NT2/D1 (cell line): ENCODE measurements at regions not wholly inside any gene's neighbourhood (a gene's known extent, or its start where the extent isn't known, plus 50 kb on each side); places are given as distances from the start of the nearest gene placed in this dataset.
"Not testable (repeated sequence)": the region's sequence is repeated elsewhere in the genome, so short reads cannot be mapped to it uniquely, and the experiment has no call there.

ENCODE experiments used
- SUZ12 ChIP-seq: IDR thresholded peaks from 2 replicates; pipeline ENCODE4 v1.6.1; 2011; ENCODE audit not compliant: insufficient read length, insufficient read depth; ENCODE audit errors: extremely low read depth
- YY1 ChIP-seq: IDR thresholded peaks from 2 replicates; pipeline ENCODE4 v1.6.1; 2011; ENCODE audit not compliant: insufficient read length, insufficient read depth

DNA sequence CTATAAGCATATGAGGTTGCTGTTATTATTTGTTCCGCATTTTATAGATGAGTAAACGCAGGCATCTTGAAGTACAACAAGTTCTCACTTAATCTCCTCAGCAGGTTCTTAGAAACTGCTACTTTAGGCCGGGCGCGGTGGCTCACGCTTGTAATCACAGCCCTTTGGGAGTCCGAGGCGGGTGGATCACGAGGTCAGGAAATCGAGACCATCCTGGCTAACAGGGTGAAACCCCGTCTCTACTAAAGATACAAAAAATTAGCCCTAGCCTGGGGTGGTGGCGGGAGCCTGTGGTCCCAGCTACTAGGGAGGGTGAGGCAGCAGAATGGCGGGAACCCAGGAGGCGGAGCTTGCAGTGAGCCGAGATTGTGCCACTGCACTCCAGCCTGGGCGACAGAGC is 458.5 kb downstream of the BRINP3 start:
- not testable (repeated sequence) for TF ChIP-seq YY1, SUZ12
